Stimulated activated CD8-positive, alpha-beta memory T cell treated with anti-CD3 and anti-CD28 coated beads, Interleukin-15, amount 100 ng/mL, for 1 hour (primary cell): ENCODE measurements at regions not wholly inside any gene's neighbourhood (a gene's known extent, or its start where the extent isn't known, plus 50 kb on each side); places are given as distances from the start of the nearest gene placed in this dataset.
A peak's percentile ranks its signal among the peaks of the same experiment; 100 is the strongest.

Experiments
- DNase-seq: peaks from one replicate; pipeline ENCODE4 v3.0.0-alpha.2; 2020; ENCODE audit warnings: low read depth

GRCh38 chr16:86041215-86041614 is 142.3 kb downstream of the IRF8 start:
- no peak for DNase-seq

GRCh38 chr16:86041807-86042206 is 142.8 kb downstream of the IRF8 start:
- DNase-seq, result no peak

- no peak for DNase-seq
Measured at GRCh38 chr16:86042393-86042792, 143.4 kb downstream of the IRF8 start.

- DNase-seq, result no peak
Measured at GRCh38 chr16:86042996-86043725, 144.2 kb downstream of the IRF8 start.

GRCh38 chr16:86044241-86044671 is 145.3 kb downstream of the IRF8 start:
- DNase-seq, result no peak

- DNase-seq, result peak; percentile 25
Measured at GRCh38 chr16:86044881-86045590, 146.1 kb downstream of the IRF8 start.

- DNase-seq, result no peak
Measured at GRCh38 chr16:86045591-86045971, 146.6 kb downstream of the IRF8 start.

- DNase-seq, result no peak
Measured at GRCh38 chr16:86046026-86046425, 147.1 kb downstream of the IRF8 start.

GRCh38 chr16:86046667-86047270 is 147.8 kb downstream of the IRF8 start:
- DNase-seq, result no peak

- DNase-seq, result no peak
Measured at GRCh38 chr16:86048221-86048620, 149.3 kb downstream of the IRF8 start.

GRCh38 chr16:86048882-86049585 is 150.1 kb downstream of the IRF8 start:
- DNase-seq, result no peak

- DNase-seq, result no peak
Measured at GRCh38 chr16:86049641-86050040, 150.7 kb downstream of the IRF8 start.

GRCh38 chr16:86050111-86050510 is 151.1 kb downstream of the IRF8 start:
- DNase-seq, result no peak

GRCh38 chr16:86050591-86051367 is 151.8 kb downstream of the IRF8 start:
- DNase-seq, result no peak

GRCh38 chr16:86051368-86052114 is 152.6 kb downstream of the IRF8 start:
- no peak for DNase-seq

GRCh38 chr16:86052115-86052670 is 153.2 kb downstream of the IRF8 start:
- no peak for DNase-seq

GRCh38 chr16:86052926-86053325 is 154.0 kb downstream of the IRF8 start:
- no peak for DNase-seq

GRCh38 chr16:86059253-86060171 is 160.6 kb downstream of the IRF8 start:
- DNase-seq, result no peak
